Breast epithelium (tissue), 3 donors: ENCODE measurements at regions not wholly inside any gene's neighbourhood (a gene's known extent, or its start where the extent isn't known, plus 50 kb on each side); places are given as distances from the start of the nearest gene placed in this dataset.

Experiments
- CTCF ChIP-seq, 3 donors: fragments of 450-650 bp; IDR thresholded peaks; one replicate each; pipeline ENCODE4 v1.5.1; 2016 to 2017; ENCODE audit warnings: antibody characterized with exemption in 3 of 3, mild to moderate bottlenecking in 3 of 3, moderate library complexity in 3 of 3
- POLR2A ChIP-seq: fragments of 450-650 bp; IDR thresholded peaks from one replicate; pipeline ENCODE4 v1.6.1; 2016; ENCODE audit warnings: antibody characterized with exemption, mild to moderate bottlenecking, moderate library complexity

- TF ChIP-seq CTCF (IDR thresholded peaks at IDR 0.05) (no peak), POLR2A (no peak)
Observed at GRCh38 chr15:61415617-61416120, 186.6 kb upstream of the RORA start.
